Loucy (cell line): ENCODE measurements at regions not wholly inside any gene's neighbourhood (a gene's known extent, or its start where the extent isn't known, plus 50 kb on each side); places are given as distances from the start of the nearest gene placed in this dataset.

Experiments
- H2AFZ ChIP-seq: fragments of 200-600 bp; sonication (generic); 2 replicates; pipeline ENCODE4 v1.6.0; 2016; ENCODE audit warnings: antibody characterized with exemption, mild to moderate bottlenecking, low read length, moderate library complexity
- H3F3A ChIP-seq: fragments of 200-600 bp; 2 replicates; pipeline ENCODE4 v1.6.0; 2016; ENCODE audit warnings: antibody characterized with exemption, low read depth, mild to moderate bottlenecking
- H3K27me3 ChIP-seq: fragments of 200-600 bp; sonication (generic); 2 replicates; pipeline ENCODE4 v1.6.1; 2014; ENCODE audit warnings: low read length, mild to moderate bottlenecking; ENCODE audit not compliant: insufficient read depth, poor library complexity, severe bottlenecking
- H3K36me3 ChIP-seq: fragments of 200-600 bp; sonication (generic); 2 replicates; pipeline ENCODE4 v1.6.1; 2016; ENCODE audit warnings: low read length; ENCODE audit not compliant: insufficient read depth
- H3K4me1 ChIP-seq: fragments of 200-600 bp; sonication (generic); 2 replicates; pipeline ENCODE4 v1.5.1; 2014; ENCODE audit warnings: low read length, mild to moderate bottlenecking; ENCODE audit not compliant: insufficient read depth, poor library complexity, severe bottlenecking
- H3K4me2 ChIP-seq: fragments of 200-600 bp; sonication (generic); 2 replicates; pipeline ENCODE4 v1.6.0; 2014; ENCODE audit warnings: antibody characterized with exemption, low read length, low read depth, mild to moderate bottlenecking; ENCODE audit not compliant: poor library complexity, severe bottlenecking
- H3K4me3 ChIP-seq: fragments of 200-600 bp; sonication (generic); 2 replicates; pipeline ENCODE4 v1.5.1; 2014; ENCODE audit warnings: low read length, mild to moderate bottlenecking, mixed read lengths; ENCODE audit not compliant: poor library complexity, severe bottlenecking
- H3K79me2 ChIP-seq: fragments of 200-600 bp; sonication (generic); 2 replicates; pipeline ENCODE4 v1.6.1; 2014; ENCODE audit warnings: low read length; ENCODE audit not compliant: insufficient read depth
- H3K9ac ChIP-seq: fragments of 200-600 bp; sonication (generic); 2 replicates; pipeline ENCODE4 v1.6.0; 2014; ENCODE audit warnings: mild to moderate bottlenecking, low read depth, low read length, moderate library complexity; ENCODE audit not compliant: poor library complexity, severe bottlenecking
- H3K9me2 ChIP-seq: fragments of 200-600 bp; sonication (generic); replicated peaks from 2 replicates; pipeline ENCODE4 v1.6.1; 2016; ENCODE audit warnings: low read depth, low read length, mixed read lengths
- H3K9me3 ChIP-seq: fragments of 200-600 bp; sonication (generic); 2 replicates; pipeline ENCODE4 v1.6.1; 2014; ENCODE audit warnings: mild to moderate bottlenecking, antibody characterized with exemption, low read length, low read depth; ENCODE audit not compliant: insufficient read depth
- H4K20me1 ChIP-seq: fragments of 200-600 bp; sonication (generic); 2 replicates; pipeline ENCODE4 v1.6.0; 2014; ENCODE audit warnings: antibody characterized with exemption, low read length, mild to moderate bottlenecking; ENCODE audit not compliant: insufficient read depth, poor library complexity, severe bottlenecking
- CTCF ChIP-seq: fragments of 200-600 bp; sonication (generic); conservative IDR thresholded peaks from 2 replicates; pipeline ENCODE4 v1.5.1; 2014; ENCODE audit warnings: mild to moderate bottlenecking, antibody characterized with exemption, low read length
- EZH2phosphoT487 ChIP-seq: fragments of 200-600 bp; IDR thresholded peaks from 2 replicates; pipeline ENCODE4 v1.6.1; 2018; ENCODE audit warnings: antibody characterized with exemption, mild to moderate bottlenecking, moderate library complexity, borderline replicate concordance

- H2AFZ ChIP-seq, result no peak overlapping the region
- no peaks in the 10 kb centered on the region for H3F3A ChIP-seq
- no peaks in the 10 kb centered on the region for H3K9me2 ChIP-seq
- no peaks in the 10 kb centered on the region for H3K27me3 ChIP-seq
- H3K79me2 ChIP-seq, result no peaks in the 10 kb centered on the region
- H3K4me2 ChIP-seq, result no peak overlapping the region
- TF ChIP-seq EZH2phosphoT487 (no peak), CTCF (no peak)
- H3K9me3 ChIP-seq, result no peaks in the 10 kb centered on the region
- no peak overlapping the region for H3K4me3 ChIP-seq
- no peak overlapping the region for H3K9ac ChIP-seq
- no peaks in the 10 kb centered on the region for H3K4me1 ChIP-seq
- H3K36me3 ChIP-seq, result no peaks in the 10 kb centered on the region
- no peaks in the 10 kb centered on the region for H4K20me1 ChIP-seq
Observed at GRCh38 chr4:170307182-170307581, 217.4 kb upstream of the AADAT start.

- Histone ChIP-seq H3K4me2 (no peak overlapping the region), H3K36me3 (no peaks in the 10 kb centered on the region), H4K20me1 (no peaks in the 10 kb centered on the region), H3K9me2 (no peaks in the 10 kb centered on the region), H3K4me1 (no peaks in the 10 kb centered on the region), H2AFZ (no peak overlapping the region), H3K4me3 (no peak overlapping the region), H3K9me3 (no peaks in the 10 kb centered on the region), H3K9ac (no peak overlapping the region), H3F3A (no peaks in the 10 kb centered on the region), H3K27me3 (no peaks in the 10 kb centered on the region), H3K79me2 (no peaks in the 10 kb centered on the region)
- TF ChIP-seq EZH2phosphoT487 (no peak), CTCF (no peak)
Observed at GRCh38 chr4:170306208-170306607, 216.5 kb upstream of the AADAT start.

- no peaks in the 10 kb centered on the region for H3F3A ChIP-seq
- H3K4me2 ChIP-seq, result no peak overlapping the region
- no peaks in the 10 kb centered on the region for H3K9me2 ChIP-seq
- no peaks in the 10 kb centered on the region for H3K9me3 ChIP-seq
- no peak for TF ChIP-seq CTCF
- no peak for TF ChIP-seq EZH2phosphoT487
- no peaks in the 10 kb centered on the region for H3K27me3 ChIP-seq
- no peaks in the 10 kb centered on the region for H3K36me3 ChIP-seq
- no peak overlapping the region for H2AFZ ChIP-seq
- H3K4me1 ChIP-seq, result no peaks in the 10 kb centered on the region
- no peaks in the 10 kb centered on the region for H4K20me1 ChIP-seq
- no peaks in the 10 kb centered on the region for H3K79me2 ChIP-seq
- H3K4me3 ChIP-seq, result no peak overlapping the region
- H3K9ac ChIP-seq, result no peak overlapping the region
Observed at GRCh38 chr4:170305627-170306026, 215.9 kb upstream of the AADAT start.
